Heart left ventricle (tissue), 16 donors: ENCODE measurements at regions not wholly inside any gene's neighbourhood (a gene's known extent, or its start where the extent isn't known, plus 50 kb on each side); places are given as distances from the start of the nearest gene placed in this dataset.

Experiments used
- ATAC-seq, 4 donors: fragments of 200-7000 bp; cut with Tn5 transposase; one replicate each; pipeline ENCODE4 v1.9.1; 2020 to 2022; ENCODE audit warnings: moderate library complexity in 4 of 4, mild to moderate bottlenecking in 3 of 4, moderate number of reproducible peaks in 1 of 4
- DNase-seq, 5 donors: peaks; one replicate each; pipeline ENCODE4 v3.0.0-alpha.2; 2020
- H3K27ac ChIP-seq, 12 donors: fragments of 200-600 bp; sonication (generic) in 4 of 12; one replicate each; pipeline versions ENCODE4 v1.5.0 to v1.8.0; 2016 to 2022; ENCODE audit warnings: mild to moderate bottlenecking in 2 of 12
- H3K27me3 ChIP-seq, 9 donors: fragments of 200-600 bp; sonication (generic) in 2 of 9; one replicate each; pipeline versions ENCODE4 v1.5.1 to v1.8.0; 2016 to 2022; ENCODE audit warnings: mild to moderate bottlenecking in 3 of 9
- H3K36me3 ChIP-seq, 9 donors: fragments of 200-600 bp; sonication (generic) in 2 of 9; one replicate each; pipeline versions ENCODE4 v1.5.0 to v1.8.0; 2018 to 2022; ENCODE audit warnings: mild to moderate bottlenecking in 2 of 9
- H3K4me1 ChIP-seq, 12 donors: fragments of 200-600 bp; sonication (generic) in 4 of 12; one replicate each; pipeline versions ENCODE4 v1.5.0 to v1.8.0; 2016 to 2022; ENCODE audit warnings: mild to moderate bottlenecking in 3 of 12
- H3K4me3 ChIP-seq, 12 donors: fragments of 200-600 bp; sonication (generic) in 4 of 12; one replicate each; pipeline versions ENCODE4 v1.5.0 to v1.8.0; 2017 to 2022; ENCODE audit warnings: mild to moderate bottlenecking in 9 of 12, moderate library complexity in 4 of 12
- H3K9me3 ChIP-seq, 12 donors: fragments of 200-600 bp; sonication (generic) in 4 of 12; one replicate each; pipeline versions ENCODE4 v1.5.0 to v1.8.0; 2016 to 2022; ENCODE audit warnings: mild to moderate bottlenecking in 1 of 12
- CTCF ChIP-seq, 12 donors: fragments of 200-600 bp; sonication (generic) in 4 of 12; IDR thresholded peaks; one replicate each; pipeline versions ENCODE4 v1.5.0 to v1.8.0; 2018 to 2022; ENCODE audit warnings: antibody characterized with exemption in 12 of 12, mild to moderate bottlenecking in 5 of 12
- POLR2A ChIP-seq, 2 donors: fragments of 450-650 bp; IDR thresholded peaks; one replicate each; pipeline ENCODE4 v1.6.1; 2017; ENCODE audit warnings: antibody characterized with exemption in 2 of 2, mild to moderate bottlenecking in 2 of 2, moderate library complexity in 2 of 2
- WGBS, 4 donors: extraction: QIAGEN DNeasy Blood & Tissue Kit in 2 of 4; methylation state at CpG; one replicate each; pipeline versions ENCODE4 v1.1.5 to v1.1.7; 2013 to 2018; 5-methylcytosine and 5-hydroxymethylcytosine counted together
- intact Hi-C, 10 donors: fragments of 100-400 bp; cut with DNase I; formaldehyde crosslinking; loops; one replicate each; pipeline versions ENCODE4 v1.11.1 to v1.14.2; 2022
- donor health status: ischemic (EF 13 %, LVEDD 7.1; RV severe dilation, severe dysfunction).
- donor health status: healthy with polysubstance abuse.
- donor health status: DM: no; HTN: yes; CAD: no.
- donor health status: DM: no; HTN: no; CAD: no.
- donor health status: ischemic (EF 25% LVEDD 6.9; RV normal size, moderate dysfunction).
- donor health status: ischemic (EF 25% LVEDD 5.7; RV mildly dilated, moderate dysfunction).
- donor health status: healthy.
- donor health status: DM: yes; HTN: yes; CAD: no.
- donor health status: ischemic (EF 35%, LVEDD 5.7; RV mildly dilated, moderate dysfunction).
- donor health status: nonischemic (EF 11% LVEDD 7.7; RV severe dilation, severe dysfunction).
- donor health status: DM: yes; HTN: yes; CAD: no.
- donor health status: PGD.
- donor health status: ischemic (EF 29% LVEDD 5.4; RV normal size, mild dysfunction).
- donor health status: nonischemic (EF 23%, LVEDD 6.1; RV moderate dilation, normal function).

GRCh38 chr3:188001926-188002325, 152.0 kb upstream of the LPP start:
- DNase-seq, result no peak
- H3K4me1 ChIP-seq, result peaks cover 0 to 30% (median 0%) of the 10 kb centered on the region in 12 donors
- no peaks in the 10 kb centered on the region for H3K36me3 ChIP-seq
- H3K9me3 ChIP-seq, result no peaks in the 10 kb centered on the region
- H3K27me3 ChIP-seq, result no peaks in the 10 kb centered on the region
- ATAC-seq, result no peak
- no peak overlapping the region for H3K27ac ChIP-seq
- intact Hi-C loops, result no loop called here
- TF ChIP-seq POLR2A (IDR thresholded peaks at IDR 0.05) (no peak), CTCF (IDR thresholded peaks at IDR 0.05) (no peak)
- no peak overlapping the region for H3K4me3 ChIP-seq

- WGBS, 4 donors, result 90 to 100% (median 95%) methylated on average over 1 of the region's 1 CpG
- TF ChIP-seq CTCF (IDR thresholded peaks at IDR 0.05) (no peak), POLR2A (IDR thresholded peaks at IDR 0.05) (no peak)
- Histone ChIP-seq H3K27ac (no peak overlapping the region), H3K27me3 (no peaks in the 10 kb centered on the region), H3K4me1 (peaks cover 0 to 32% (median 0%) of the 10 kb centered on the region in 12 donors), H3K9me3 (no peaks in the 10 kb centered on the region), H3K4me3 (no peak overlapping the region), H3K36me3 (no peaks in the 10 kb centered on the region)
- no peak for ATAC-seq
- intact Hi-C loops, result no loop called here
- DNase-seq, result no peak
Measured at GRCh38 chr3:188002626-188003138, 151.3 kb upstream of the LPP start.

- 78 to 87% (median 82%) methylated on average over 9 of the region's 9 CpGs for WGBS, 4 donors
- TF ChIP-seq POLR2A (IDR thresholded peaks at IDR 0.05) (no peak), CTCF (IDR thresholded peaks at IDR 0.05) (no peak)
- Histone ChIP-seq H3K4me3 (no peak overlapping the region), H3K36me3 (no peaks in the 10 kb centered on the region), H3K4me1 (peaks cover 0 to 32% (median 0%) of the 10 kb centered on the region in 12 donors), H3K27me3 (no peaks in the 10 kb centered on the region), H3K9me3 (no peaks in the 10 kb centered on the region), H3K27ac (no peak overlapping the region)
- intact Hi-C loops, result no loop called here
- DNase-seq (no peak), ATAC-seq (no peak)
Measured at GRCh38 chr3:188003188-188004171, 150.5 kb upstream of the LPP start.

- H3K27me3 ChIP-seq, result no peaks in the 10 kb centered on the region
- no peak overlapping the region for H3K4me3 ChIP-seq
- H3K9me3 ChIP-seq, result peaks cover 0 to 10% (median 0%) of the 10 kb centered on the region in 12 donors
- TF ChIP-seq CTCF (IDR thresholded peaks at IDR 0.05) (no peak), POLR2A (IDR thresholded peaks at IDR 0.05) (no peak)
- peak; percentile 82 to 90 (median 85) for ATAC-seq
- intact Hi-C loops, result no loop called here
- H3K4me1 ChIP-seq, result peaks cover 0 to 10% (median 0%) of the 10 kb centered on the region in 12 donors
- no peaks in the 10 kb centered on the region for H3K36me3 ChIP-seq
- 56 to 61% (median 59%) methylated on average over 17 of the region's 17 CpGs for WGBS, 4 donors
- DNase-seq, result peak; percentile 43 to 74 (median 56)
- H3K27ac ChIP-seq, result peak overlapping the region in 9 of 12 donors; percentile 4 to 59 (median 36)
Measured at GRCh38 chr3:188006726-188007393, 147.1 kb upstream of the LPP start.
